ENCODE measurements at regions not wholly inside any gene's neighbourhood (a gene's known extent, or its start where the extent isn't known, plus 50 kb on each side); places are given as distances from the start of the nearest gene placed in this dataset.

DNA sequence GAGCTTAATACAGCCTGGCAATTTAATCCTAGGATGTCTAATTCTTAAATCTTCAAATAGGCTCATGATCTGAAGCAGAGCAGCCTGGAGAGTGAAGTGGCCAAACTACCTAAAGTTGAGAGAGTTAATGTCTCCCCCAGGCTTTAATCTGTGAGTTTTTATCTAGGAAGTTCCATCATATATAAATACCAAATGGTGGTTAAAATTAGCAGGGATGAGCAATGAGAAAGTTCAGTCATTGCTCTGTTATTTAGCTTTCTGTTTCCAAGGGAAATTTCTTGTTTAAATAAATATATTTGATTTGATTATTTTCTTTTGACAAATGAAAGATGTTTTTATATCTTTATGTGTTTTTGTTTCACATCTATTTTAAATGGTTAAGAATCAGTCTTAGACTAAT is 274.4 kb upstream of the UMPS start:
- Histone ChIP-seq H3K36me3 (ENCODE audit: control insufficient read depth, insufficient read depth, low read length) (no peaks in the 10 kb centered on the region), H3K9ac (ENCODE audit: low read length) (no peak overlapping the region), H3K4me1 (ENCODE audit: control insufficient read depth, insufficient read depth, low read length) (no peaks in the 10 kb centered on the region), H3K27me3 (ENCODE audit: control insufficient read depth, insufficient read depth, low read length) (peaks cover 6% of the 10 kb centered on the region), H3K4me3 (ENCODE audit: low read length) (no peak overlapping the region), H3K9me3 (ENCODE audit: control insufficient read depth, low read length) (no peaks in the 10 kb centered on the region)

DNA sequence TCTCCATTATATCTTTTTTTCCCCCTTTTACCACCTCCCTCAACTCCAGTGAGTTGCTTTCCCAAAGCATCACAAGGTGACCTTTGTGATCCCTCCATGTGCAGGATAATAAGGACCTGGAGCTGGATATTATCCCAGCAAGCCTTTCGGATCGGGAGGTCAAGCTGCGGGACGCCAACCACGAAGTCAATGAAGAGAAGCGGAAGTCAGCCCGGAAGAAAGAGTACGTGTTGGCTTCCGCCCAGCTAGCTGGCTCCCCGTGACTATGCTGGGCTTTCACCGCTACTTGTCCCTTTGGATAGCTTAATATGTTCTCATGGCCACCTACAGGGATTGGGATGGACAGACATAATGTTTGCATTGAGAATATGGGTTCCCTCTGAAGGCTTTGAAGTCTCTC is 273.7 kb upstream of the UMPS start:
- no peaks in the 10 kb centered on the region for H3K36me3 ChIP-seq (ENCODE audit: control insufficient read depth, insufficient read depth, low read length)
- no peak overlapping the region for H3K9ac ChIP-seq (ENCODE audit: low read length)
- no peaks in the 10 kb centered on the region for H3K9me3 ChIP-seq (ENCODE audit: control insufficient read depth, low read length)
- H3K4me1 ChIP-seq (ENCODE audit: control insufficient read depth, insufficient read depth, low read length): no peaks in the 10 kb centered on the region
- no peak overlapping the region for H3K4me3 ChIP-seq (ENCODE audit: low read length)
- peaks cover 6% of the 10 kb centered on the region for H3K27me3 ChIP-seq (ENCODE audit: control insufficient read depth, insufficient read depth, low read length)

DNA sequence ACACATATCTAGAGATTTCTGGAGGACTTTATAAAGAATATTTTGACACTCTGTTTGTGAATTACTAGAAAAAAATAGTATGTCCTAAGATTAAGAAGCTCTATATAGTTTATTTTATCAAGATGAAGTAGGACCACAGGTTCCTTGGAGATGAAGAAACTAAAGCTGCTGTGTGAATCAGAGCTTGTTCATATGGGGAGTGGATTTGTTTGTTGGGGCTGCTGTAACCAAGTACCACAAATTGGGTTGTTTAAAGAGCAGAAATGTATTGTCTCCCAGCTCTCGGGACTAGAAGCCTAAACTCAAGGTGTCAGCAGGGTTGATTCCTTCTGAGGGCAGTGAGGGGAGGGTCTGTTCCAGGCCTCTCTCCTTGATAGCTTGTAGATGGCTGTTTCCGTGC is 270.6 kb upstream of the UMPS start:
- no peaks in the 10 kb centered on the region for H3K9me3 ChIP-seq (ENCODE audit: control insufficient read depth, low read length)
- H3K4me3 ChIP-seq (ENCODE audit: low read length): no peak overlapping the region
- H3K27me3 ChIP-seq (ENCODE audit: control insufficient read depth, insufficient read depth, low read length): peaks cover 6% of the 10 kb centered on the region
- H3K36me3 ChIP-seq (ENCODE audit: control insufficient read depth, insufficient read depth, low read length): no peaks in the 10 kb centered on the region
- H3K4me1 ChIP-seq (ENCODE audit: control insufficient read depth, insufficient read depth, low read length): no peaks in the 10 kb centered on the region
- no peak overlapping the region for H3K9ac ChIP-seq (ENCODE audit: low read length)

DNA sequence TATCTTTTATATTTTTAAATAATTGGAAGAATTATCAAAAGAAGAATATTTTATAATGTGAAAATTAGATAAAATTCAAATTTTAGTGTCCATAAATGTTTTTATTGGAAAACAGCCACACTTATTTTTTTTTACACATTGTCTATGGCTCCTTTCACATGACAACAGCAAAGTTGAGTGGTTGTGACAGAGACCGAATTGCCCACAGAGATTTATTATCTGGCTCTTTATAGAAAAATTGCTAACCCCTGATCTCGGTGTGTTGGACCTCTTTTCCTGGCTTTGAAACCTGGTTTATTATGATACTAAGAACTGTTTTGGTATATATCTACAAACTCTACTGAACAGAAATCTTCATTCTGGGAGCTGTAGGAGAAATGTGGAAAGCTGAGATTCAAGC is 269.1 kb upstream of the UMPS start:
- Histone ChIP-seq H3K27me3 (ENCODE audit: control insufficient read depth, insufficient read depth, low read length) (peaks cover 6% of the 10 kb centered on the region), H3K9ac (ENCODE audit: low read length) (no peak overlapping the region), H3K9me3 (ENCODE audit: control insufficient read depth, low read length) (no peaks in the 10 kb centered on the region), H3K4me1 (ENCODE audit: control insufficient read depth, insufficient read depth, low read length) (no peaks in the 10 kb centered on the region), H3K36me3 (ENCODE audit: control insufficient read depth, insufficient read depth, low read length) (no peaks in the 10 kb centered on the region), H3K4me3 (ENCODE audit: low read length) (no peak overlapping the region)

DNA sequence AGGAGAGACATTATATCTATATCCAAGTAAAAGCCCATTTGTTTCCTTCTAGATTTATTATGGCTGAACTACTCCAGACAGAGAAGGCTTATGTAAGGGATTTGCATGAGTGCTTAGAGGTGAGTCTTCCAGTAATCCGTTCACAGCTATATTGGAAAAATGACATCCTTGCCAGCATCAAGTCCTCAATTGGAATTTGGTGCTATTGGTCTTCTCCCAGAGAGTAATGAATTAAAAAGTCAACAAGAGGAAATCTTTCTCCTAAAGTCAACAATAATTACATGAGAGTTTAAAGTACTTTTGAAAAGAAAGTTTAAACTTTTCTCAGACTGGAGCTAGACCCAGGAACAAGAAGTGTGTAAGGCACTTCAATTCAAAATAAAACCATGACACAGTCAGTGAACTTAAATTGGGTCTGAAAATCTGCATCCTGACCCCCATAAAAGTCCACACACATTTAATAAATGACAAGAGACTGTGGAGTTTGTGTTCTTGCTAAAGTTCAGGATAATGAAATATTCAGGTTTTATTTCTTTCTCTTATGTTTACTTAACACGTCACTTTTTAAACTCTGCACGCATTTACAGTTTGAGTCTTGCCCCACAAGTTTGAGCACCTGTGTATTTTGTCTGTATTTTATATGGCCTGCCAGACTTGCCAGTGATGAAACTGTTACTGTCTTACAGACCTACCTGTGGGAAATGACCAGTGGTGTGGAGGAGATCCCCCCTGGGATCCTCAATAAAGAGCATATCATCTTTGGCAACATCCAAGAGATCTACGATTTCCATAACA is 268.2 kb upstream of the UMPS start:
- no peak overlapping the region for H3K9ac ChIP-seq (ENCODE audit: low read length)
- peaks cover 6% of the 10 kb centered on the region for H3K27me3 ChIP-seq (ENCODE audit: control insufficient read depth, insufficient read depth, low read length)
- H3K4me1 ChIP-seq (ENCODE audit: control insufficient read depth, insufficient read depth, low read length): no peaks in the 10 kb centered on the region
- H3K9me3 ChIP-seq (ENCODE audit: control insufficient read depth, low read length): no peaks in the 10 kb centered on the region
- H3K36me3 ChIP-seq (ENCODE audit: control insufficient read depth, insufficient read depth, low read length): no peaks in the 10 kb centered on the region
- H3K4me3 ChIP-seq (ENCODE audit: low read length): no peak overlapping the region

DNA sequence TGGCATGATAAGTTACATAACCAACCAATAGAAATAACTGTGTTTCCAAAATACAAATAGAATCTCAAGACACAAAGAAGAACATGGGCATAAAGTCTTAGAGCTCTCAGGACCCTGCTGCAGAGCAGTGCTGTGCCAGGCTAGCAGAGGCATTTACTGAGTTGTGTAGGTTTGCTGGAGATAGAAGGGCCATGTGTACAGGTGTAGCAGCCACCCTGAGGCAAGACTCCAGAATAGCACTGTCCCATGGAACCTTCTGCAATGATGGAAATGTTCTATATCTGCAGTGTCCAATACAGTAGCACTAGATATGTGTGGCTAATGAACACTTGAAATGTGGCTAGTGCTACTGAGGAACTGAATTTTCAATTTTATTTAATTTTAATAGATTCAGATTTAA is 267.0 kb upstream of the UMPS start:
- Histone ChIP-seq H3K4me1 (ENCODE audit: control insufficient read depth, insufficient read depth, low read length) (no peaks in the 10 kb centered on the region), H3K27me3 (ENCODE audit: control insufficient read depth, insufficient read depth, low read length) (peaks cover 6% of the 10 kb centered on the region), H3K9me3 (ENCODE audit: control insufficient read depth, low read length) (no peaks in the 10 kb centered on the region), H3K9ac (ENCODE audit: low read length) (no peak overlapping the region), H3K36me3 (ENCODE audit: control insufficient read depth, insufficient read depth, low read length) (no peaks in the 10 kb centered on the region), H3K4me3 (ENCODE audit: low read length) (no peak overlapping the region)

DNA sequence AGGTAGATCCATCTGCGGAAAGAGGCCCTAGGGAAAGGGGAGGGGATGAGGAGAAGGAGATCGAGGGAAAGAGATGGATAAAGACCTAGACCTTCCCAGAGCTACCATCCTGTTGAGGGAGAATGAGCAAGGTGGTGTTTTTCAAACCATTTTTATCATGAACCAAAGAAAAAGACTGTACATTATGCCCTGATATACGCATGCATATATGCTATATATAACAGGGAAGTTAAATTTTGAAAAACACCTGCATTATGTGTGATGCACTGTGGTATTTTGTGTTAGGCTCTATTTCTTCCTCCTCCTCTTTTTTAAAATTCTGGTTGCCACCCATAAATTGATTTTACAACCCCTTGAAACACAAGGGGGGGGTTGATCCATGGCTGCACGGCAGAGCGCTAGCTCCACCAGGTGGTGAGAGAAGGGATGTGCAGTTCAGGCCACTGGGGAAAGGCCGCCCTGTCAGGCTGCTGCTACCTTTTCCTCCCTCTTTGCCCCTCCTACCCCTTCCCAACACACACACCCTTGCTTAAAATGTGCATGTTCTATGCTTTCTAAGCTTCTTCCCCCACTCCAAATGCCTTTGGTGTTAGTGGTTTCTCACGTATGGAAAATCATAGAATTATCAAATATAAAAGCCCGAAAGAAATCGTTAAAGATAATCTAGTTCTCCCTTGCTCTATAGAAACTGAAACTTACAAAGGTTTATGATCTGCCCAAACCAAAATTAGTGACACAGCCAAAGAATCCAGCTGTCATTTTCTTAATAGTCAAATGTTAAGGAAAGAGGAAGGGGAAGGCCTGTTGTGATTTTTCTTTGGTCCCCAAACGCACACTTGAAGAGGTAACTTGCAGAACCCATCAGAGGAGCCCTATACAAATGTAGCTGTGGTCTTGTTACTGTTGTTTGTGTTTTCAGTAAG is 262.0 kb upstream of the UMPS start:
- H3K4me1 ChIP-seq (ENCODE audit: control insufficient read depth, insufficient read depth, low read length): no peaks in the 10 kb centered on the region
- no peaks in the 10 kb centered on the region for H3K36me3 ChIP-seq (ENCODE audit: control insufficient read depth, insufficient read depth, low read length)
- no peak overlapping the region for H3K4me3 ChIP-seq (ENCODE audit: low read length)
- H3K27me3 ChIP-seq (ENCODE audit: control insufficient read depth, insufficient read depth, low read length): no peaks in the 10 kb centered on the region
- H3K9ac ChIP-seq (ENCODE audit: low read length): no peak overlapping the region
- H3K9me3 ChIP-seq (ENCODE audit: control insufficient read depth, low read length): no peaks in the 10 kb centered on the region

DNA sequence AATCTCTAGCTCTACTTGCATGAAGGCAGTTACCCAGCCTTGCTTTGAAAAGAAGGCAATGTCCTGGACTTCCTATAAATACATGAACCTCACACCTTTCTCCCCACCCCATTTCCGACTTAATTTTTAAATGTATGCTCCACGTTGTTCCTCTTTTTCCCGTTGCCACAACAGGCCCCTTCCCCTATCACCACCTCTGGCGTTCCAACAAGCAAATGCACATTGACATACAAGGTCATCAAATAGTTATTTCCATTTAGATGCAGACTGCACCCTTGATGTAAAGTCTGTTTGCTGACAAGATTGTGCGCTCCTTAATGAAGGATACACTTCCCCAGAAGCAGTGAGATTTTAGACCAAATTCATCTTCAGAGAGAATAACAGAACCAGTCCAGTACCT is 260.7 kb upstream of the UMPS start:
- H3K36me3 ChIP-seq (ENCODE audit: control insufficient read depth, insufficient read depth, low read length): no peaks in the 10 kb centered on the region
- H3K4me3 ChIP-seq (ENCODE audit: low read length): no peak overlapping the region
- no peaks in the 10 kb centered on the region for H3K9me3 ChIP-seq (ENCODE audit: control insufficient read depth, low read length)
- no peak overlapping the region for H3K9ac ChIP-seq (ENCODE audit: low read length)
- no peaks in the 10 kb centered on the region for H3K4me1 ChIP-seq (ENCODE audit: control insufficient read depth, insufficient read depth, low read length)
- peaks cover 2% of the 10 kb centered on the region for H3K27me3 ChIP-seq (ENCODE audit: control insufficient read depth, insufficient read depth, low read length)

DNA sequence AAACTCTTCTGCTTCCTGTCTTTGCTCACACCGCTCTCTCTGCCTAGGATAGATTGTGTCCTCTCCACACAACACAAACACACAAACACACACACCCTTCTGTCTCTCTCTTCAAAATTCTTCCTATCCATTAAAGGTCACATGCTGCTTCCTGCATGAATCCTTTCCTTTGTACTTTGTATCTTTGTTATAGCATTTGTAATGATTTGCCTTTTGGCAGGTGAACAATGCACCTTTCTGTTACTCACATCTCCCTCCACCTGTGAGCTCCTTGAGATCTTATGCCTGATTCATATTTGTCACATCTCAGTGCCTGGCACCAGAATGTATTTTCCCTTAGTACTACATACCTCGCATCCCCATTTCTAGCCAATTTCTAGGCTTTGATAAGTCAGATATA is 251.4 kb upstream of the UMPS start:
- H3K4me1 ChIP-seq (ENCODE audit: control insufficient read depth, insufficient read depth, low read length): no peaks in the 10 kb centered on the region
- no peaks in the 10 kb centered on the region for H3K36me3 ChIP-seq (ENCODE audit: control insufficient read depth, insufficient read depth, low read length)
- H3K4me3 ChIP-seq (ENCODE audit: low read length): no peak overlapping the region
- H3K27me3 ChIP-seq (ENCODE audit: control insufficient read depth, insufficient read depth, low read length): peaks cover 9% of the 10 kb centered on the region
- no peak overlapping the region for H3K9ac ChIP-seq (ENCODE audit: low read length)
- no peaks in the 10 kb centered on the region for H3K9me3 ChIP-seq (ENCODE audit: control insufficient read depth, low read length)

DNA sequence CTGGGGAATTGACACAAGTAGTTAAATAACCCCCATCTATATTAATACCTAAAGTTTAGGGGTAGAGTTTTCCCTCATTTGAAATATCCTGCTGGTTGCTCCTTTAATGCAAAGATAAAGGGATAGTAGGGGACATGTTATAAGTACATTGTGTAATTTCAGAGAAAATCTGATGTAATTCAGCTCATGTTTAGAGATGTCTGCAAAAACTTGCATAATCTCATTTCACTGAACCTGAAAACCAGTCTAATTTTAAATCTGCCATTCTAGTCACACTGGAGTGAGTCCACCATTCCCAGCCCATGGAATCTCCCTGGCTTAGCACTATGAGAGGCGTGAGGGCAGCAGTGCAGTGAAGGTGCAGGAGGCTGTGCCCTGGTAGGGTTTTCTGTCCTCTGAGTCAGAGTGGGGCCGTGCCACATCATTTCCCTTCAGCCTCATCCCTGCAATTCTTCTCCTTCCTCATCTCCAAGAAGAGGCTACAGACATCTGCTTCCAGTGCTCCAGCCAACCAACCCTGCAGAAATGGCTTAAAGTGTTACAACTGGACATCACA is 246.3 kb upstream of the UMPS start:
- Histone ChIP-seq H3K4me1 (ENCODE audit: control insufficient read depth, insufficient read depth, low read length) (no peaks in the 10 kb centered on the region), H3K9me3 (ENCODE audit: control insufficient read depth, low read length) (no peaks in the 10 kb centered on the region), H3K36me3 (ENCODE audit: control insufficient read depth, insufficient read depth, low read length) (no peaks in the 10 kb centered on the region), H3K27me3 (ENCODE audit: control insufficient read depth, insufficient read depth, low read length) (peaks cover 9% of the 10 kb centered on the region), H3K4me3 (ENCODE audit: low read length) (no peak overlapping the region), H3K9ac (ENCODE audit: low read length) (no peak overlapping the region)

DNA sequence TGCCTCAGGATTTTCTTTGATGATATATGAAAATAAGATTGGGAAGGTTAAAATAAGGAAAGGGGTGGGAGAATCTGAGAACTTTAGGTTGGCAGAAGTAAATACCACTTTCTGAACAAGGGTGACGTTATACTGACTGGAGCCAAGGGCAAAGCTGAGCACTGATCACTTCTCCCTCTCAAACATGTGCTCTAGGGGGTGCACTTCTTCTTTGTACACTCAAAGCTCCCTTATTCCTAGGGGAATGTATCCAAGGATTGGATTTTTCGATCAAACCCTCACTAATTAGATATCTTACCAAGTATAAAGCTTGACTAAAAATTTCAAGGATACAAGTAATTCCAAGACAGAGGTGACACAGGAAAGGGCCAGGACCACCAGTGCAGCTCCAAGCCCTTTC is 243.9 kb upstream of the UMPS start:
- Histone ChIP-seq H3K4me3 (ENCODE audit: low read length) (no peak overlapping the region), H3K9ac (ENCODE audit: low read length) (no peak overlapping the region), H3K4me1 (ENCODE audit: control insufficient read depth, insufficient read depth, low read length) (no peaks in the 10 kb centered on the region), H3K27me3 (ENCODE audit: control insufficient read depth, insufficient read depth, low read length) (peaks cover 9% of the 10 kb centered on the region), H3K9me3 (ENCODE audit: control insufficient read depth, low read length) (no peaks in the 10 kb centered on the region), H3K36me3 (ENCODE audit: control insufficient read depth, insufficient read depth, low read length) (no peaks in the 10 kb centered on the region)

DNA sequence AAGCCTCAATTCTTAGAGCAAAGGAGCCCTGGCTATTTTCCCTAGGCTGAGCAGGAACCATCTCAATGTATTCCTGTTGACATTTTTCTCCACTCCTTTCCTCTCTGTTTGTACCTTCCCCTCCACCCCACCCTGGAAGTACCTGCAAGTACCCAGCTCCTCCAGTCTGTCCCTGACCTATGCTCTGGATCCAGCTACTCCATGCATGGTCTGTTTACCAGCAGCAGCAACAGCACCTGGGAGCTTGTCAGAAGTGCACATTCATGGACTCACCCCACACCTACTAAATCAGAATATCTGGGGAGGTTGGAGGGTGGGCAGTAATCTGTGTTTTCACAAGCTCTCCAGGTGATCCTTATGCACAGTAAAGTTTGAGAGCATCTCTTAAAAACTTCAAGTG is 240.7 kb upstream of the UMPS start:
- Histone ChIP-seq H3K9me3 (ENCODE audit: control insufficient read depth, low read length) (no peaks in the 10 kb centered on the region), H3K4me1 (ENCODE audit: control insufficient read depth, insufficient read depth, low read length) (no peaks in the 10 kb centered on the region), H3K4me3 (ENCODE audit: low read length) (no peak overlapping the region), H3K9ac (ENCODE audit: low read length) (no peak overlapping the region), H3K36me3 (ENCODE audit: control insufficient read depth, insufficient read depth, low read length) (no peaks in the 10 kb centered on the region), H3K27me3 (ENCODE audit: control insufficient read depth, insufficient read depth, low read length) (no peaks in the 10 kb centered on the region)

Measured in mucosa of stomach (tissue), 1 donor.